ENCODE measurements at regions not wholly inside any gene's neighbourhood (a gene's known extent, or its start where the extent isn't known, plus 50 kb on each side); places are given as distances from the start of the nearest gene placed in this dataset.

DNA sequence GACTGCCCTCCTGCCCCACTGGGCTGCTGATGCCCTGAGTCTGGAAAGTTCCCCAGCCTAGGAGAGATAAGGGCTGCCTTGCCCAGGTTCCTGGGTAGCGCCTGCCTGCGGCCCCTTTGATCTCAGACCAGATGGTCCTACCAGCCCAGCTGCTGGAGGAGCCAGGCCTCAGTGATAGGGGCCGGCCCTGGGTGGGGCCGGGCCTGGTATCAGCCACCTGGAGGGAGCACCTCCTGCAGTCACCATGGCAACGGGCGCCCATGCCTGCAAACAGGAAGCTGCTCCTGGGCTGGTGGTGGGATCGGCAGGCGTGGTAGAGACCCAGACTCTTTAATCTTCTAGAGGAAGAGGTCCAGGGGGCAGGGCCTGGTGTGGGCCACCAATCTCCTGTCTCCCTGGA, 119.7 kb upstream of the WNT4 start:
- TF ChIP-seq POLR2A (IDR thresholded peaks at IDR 0.05; ENCODE audit: insufficient read depth in 1 of 2, low read depth in 2 of 2, low read length in 2 of 2) (no peak), EZH2 (conservative IDR thresholded peaks at IDR 0.05; ENCODE audit: low read depth, low read length) (no peak), SIN3B (IDR thresholded peaks at IDR 0.05; ENCODE audit: low read length) (no peak), SATB2 (CRISPR knock-in tag; IDR thresholded peaks at IDR 0.05) (no peak), ZNF569 (CRISPR knock-in tag; IDR thresholded peaks at IDR 0.05; ENCODE audit: borderline replicate concordance) (no peak)
- TF ChIP-seq, protein P1, sequence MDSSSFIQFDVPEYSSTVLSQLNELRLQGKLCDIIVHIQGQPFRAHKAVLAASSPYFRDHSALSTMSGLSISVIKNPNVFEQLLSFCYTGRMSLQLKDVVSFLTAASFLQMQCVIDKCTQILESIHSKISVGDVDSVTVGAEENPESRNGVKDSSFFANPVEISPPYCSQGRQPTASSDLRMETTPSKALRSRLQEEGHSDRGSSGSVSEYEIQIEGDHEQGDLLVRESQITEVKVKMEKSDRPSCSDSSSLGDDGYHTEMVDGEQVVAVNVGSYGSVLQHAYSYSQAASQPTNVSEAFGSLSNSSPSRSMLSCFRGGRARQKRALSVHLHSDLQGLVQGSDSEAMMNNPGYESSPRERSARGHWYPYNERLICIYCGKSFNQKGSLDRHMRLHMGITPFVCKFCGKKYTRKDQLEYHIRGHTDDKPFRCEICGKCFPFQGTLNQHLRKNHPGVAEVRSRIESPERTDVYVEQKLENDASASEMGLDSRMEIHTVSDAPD (CRISPR knock-in tag; IDR thresholded peaks at IDR 0.05) = no peak
- TF ChIP-seq, protein P2, sequence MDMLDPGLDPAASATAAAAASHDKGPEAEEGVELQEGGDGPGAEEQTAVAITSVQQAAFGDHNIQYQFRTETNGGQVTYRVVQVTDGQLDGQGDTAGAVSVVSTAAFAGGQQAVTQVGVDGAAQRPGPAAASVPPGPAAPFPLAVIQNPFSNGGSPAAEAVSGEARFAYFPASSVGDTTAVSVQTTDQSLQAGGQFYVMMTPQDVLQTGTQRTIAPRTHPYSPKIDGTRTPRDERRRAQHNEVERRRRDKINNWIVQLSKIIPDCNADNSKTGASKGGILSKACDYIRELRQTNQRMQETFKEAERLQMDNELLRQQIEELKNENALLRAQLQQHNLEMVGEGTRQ (IDR thresholded peaks at IDR 0.05; ENCODE audit: low read depth, low read length) = no peak
- TF ChIP-seq, protein P2 (CRISPR knock-in tag; IDR thresholded peaks at IDR 0.05; ENCODE audit: borderline replicate concordance) = no peak

Measured in HepG2 (cell line).